SU-DHL-6 (cell line): ENCODE measurements at regions not wholly inside any gene's neighbourhood (a gene's known extent, or its start where the extent isn't known, plus 50 kb on each side); places are given as distances from the start of the nearest gene placed in this dataset.

ENCODE experiments used
- H2AFZ ChIP-seq: fragments of 200-600 bp; sonication (generic); 2 replicates; pipeline ENCODE4 v1.6.1; 2014; ENCODE audit warnings: low read depth, mild to moderate bottlenecking, moderate library complexity, mixed read lengths, antibody characterized with exemption, low read length; ENCODE audit not compliant: severe bottlenecking
- H3F3A ChIP-seq: fragments of 200-600 bp; shearing (Covaris generic); 2 replicates; pipeline ENCODE4 v1.6.0; 2016; ENCODE audit warnings: antibody characterized with exemption, mild to moderate bottlenecking; ENCODE audit not compliant: insufficient read depth
- H3K27ac ChIP-seq: fragments of 200-600 bp; sonication (generic); 2 replicates; pipeline ENCODE4 v1.5.1; 2016; ENCODE audit warnings: low read depth, mild to moderate bottlenecking, low read length, moderate library complexity, mixed read lengths
- H3K27me3 ChIP-seq: fragments of 200-600 bp; sonication (generic), shearing (Covaris generic); 2 replicates; pipeline ENCODE4 v1.6.0; 2014; ENCODE audit warnings: mild to moderate bottlenecking, low read length
- H3K36me3 ChIP-seq: fragments of 200-600 bp; sonication (generic); 2 replicates; pipeline ENCODE4 v1.6.1; 2014; ENCODE audit warnings: mild to moderate bottlenecking, low read length, mixed read lengths
- H3K4me2 ChIP-seq: fragments of 300-600, 200-600 bp; shearing (Covaris generic), sonication (generic); 2 replicates; pipeline ENCODE4 v1.6.0; 2014; ENCODE audit warnings: low read length, low read depth, mild to moderate bottlenecking; ENCODE audit not compliant: poor library complexity, severe bottlenecking
- H3K4me3 ChIP-seq: fragments of 200-600 bp; sonication (generic); 2 replicates; pipeline ENCODE4 v1.5.1; 2014; ENCODE audit warnings: antibody characterized with exemption, low read length, mild to moderate bottlenecking, mixed read lengths; ENCODE audit not compliant: insufficient read depth, poor library complexity, severe bottlenecking
- H3K79me2 ChIP-seq: fragments of 200-600 bp; sonication (generic); 2 replicates; pipeline ENCODE4 v1.6.1; 2014; ENCODE audit warnings: mild to moderate bottlenecking, low read length, moderate library complexity; ENCODE audit not compliant: insufficient read depth
- H3K9ac ChIP-seq: fragments of 200-600 bp; sonication (generic); 2 replicates; pipeline ENCODE4 v1.7.0; 2014; ENCODE audit warnings: mild to moderate bottlenecking, low read length
- H3K9me2 ChIP-seq: fragments of 200-600 bp; sonication (generic); replicated peaks from 2 replicates; pipeline ENCODE4 v1.6.1; 2014; ENCODE audit warnings: low read length; ENCODE audit not compliant: insufficient read depth
- H3K9me3 ChIP-seq: fragments of 200-600 bp; sonication (generic); 2 replicates; pipeline ENCODE4 v1.6.1; 2014; ENCODE audit warnings: low read length, mixed read lengths; ENCODE audit not compliant: insufficient read depth
- H4K20me1 ChIP-seq: fragments of 200-600 bp; sonication (generic); 2 replicates; pipeline ENCODE4 v1.6.1; 2014; ENCODE audit warnings: low read depth, mild to moderate bottlenecking, antibody characterized with exemption, low read length, moderate library complexity, mixed read lengths
- CTCF ChIP-seq: fragments of 200-600 bp; sonication (generic); IDR thresholded peaks from one replicate; pipeline ENCODE4 v1.5.1; 2017; ENCODE audit warnings: antibody characterized with exemption, mild to moderate bottlenecking, low read length, moderate library complexity; ENCODE audit not compliant: insufficient read depth, poor library complexity, severe bottlenecking
- EZH2phosphoT487 ChIP-seq: fragments of 200-600 bp; sonication (generic), shearing (Covaris generic); conservative IDR thresholded peaks from 2 replicates; pipeline ENCODE4 v1.6.1; 2018; ENCODE audit warnings: mild to moderate bottlenecking, antibody characterized with exemption, low read length, moderate library complexity, mixed read lengths

DNA sequence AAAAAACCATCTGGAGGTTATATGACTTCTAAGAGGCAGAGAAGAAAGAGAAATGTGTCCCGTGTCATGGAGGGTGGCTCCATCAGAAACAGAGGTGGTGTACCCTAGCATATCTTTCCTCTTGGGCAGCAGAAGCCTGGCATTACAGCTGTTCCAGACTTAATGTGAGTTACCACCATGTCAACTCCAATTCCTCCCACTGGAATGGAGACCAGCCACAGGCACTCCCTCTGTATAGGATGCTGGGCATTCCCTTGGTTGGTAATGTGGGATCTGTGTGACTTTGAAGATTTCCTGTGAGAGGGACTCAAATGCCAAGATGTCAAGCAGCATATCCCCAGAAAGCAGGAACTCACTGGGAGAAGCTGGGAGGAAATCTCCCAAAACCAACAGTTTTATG lies 77.1 kb upstream of the COG2 start:
- H4K20me1 ChIP-seq: no peaks in the 10 kb centered on the region
- no peaks in the 10 kb centered on the region for H3K79me2 ChIP-seq
- H3K9ac ChIP-seq: no peak overlapping the region
- no peaks in the 10 kb centered on the region for H3F3A ChIP-seq
- H2AFZ ChIP-seq: no peak overlapping the region
- H3K4me3 ChIP-seq: no peak overlapping the region
- no peak overlapping the region for H3K4me2 ChIP-seq
- H3K36me3 ChIP-seq: no peaks in the 10 kb centered on the region
- no peaks in the 10 kb centered on the region for H3K9me3 ChIP-seq
- no peak overlapping the region for H3K27ac ChIP-seq
- H3K9me2 ChIP-seq: no peaks in the 10 kb centered on the region
- no peaks in the 10 kb centered on the region for H3K27me3 ChIP-seq
- no peak for TF ChIP-seq EZH2phosphoT487
- no peak for TF ChIP-seq CTCF

DNA sequence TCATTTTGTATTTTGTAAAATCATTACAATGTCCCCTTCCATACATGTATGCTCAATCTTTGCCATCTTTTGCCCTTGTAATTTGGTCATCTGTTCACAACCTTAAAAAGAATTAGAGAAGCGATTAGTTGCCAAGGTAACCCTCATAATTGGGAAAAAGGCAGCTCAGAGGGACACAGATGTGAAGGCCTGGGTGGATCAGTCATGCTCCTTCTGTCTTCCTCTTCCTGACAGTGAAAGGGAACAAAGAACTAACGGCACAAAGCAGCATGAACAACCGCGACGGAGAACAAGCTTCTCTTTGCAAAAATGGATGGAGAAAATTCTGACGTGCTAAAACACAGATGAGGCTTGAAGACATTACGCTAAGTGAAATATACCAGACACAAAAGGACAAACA lies 78.7 kb upstream of the COG2 start:
- Histone ChIP-seq H2AFZ (no peak overlapping the region), H3K79me2 (no peaks in the 10 kb centered on the region), H3K4me2 (no peak overlapping the region), H3K27me3 (no peaks in the 10 kb centered on the region), H3K9ac (no peak overlapping the region), H3K9me2 (no peaks in the 10 kb centered on the region), H3K27ac (no peak overlapping the region), H3K4me3 (no peak overlapping the region), H3K36me3 (no peaks in the 10 kb centered on the region), H4K20me1 (no peaks in the 10 kb centered on the region), H3F3A (no peaks in the 10 kb centered on the region), H3K9me3 (no peaks in the 10 kb centered on the region)
- TF ChIP-seq CTCF (no peak), EZH2phosphoT487 (no peak)

GRCh38 chr1:230561570-230561969 lies 80.7 kb upstream of the COG2 start:
- Histone ChIP-seq H3K79me2 (no peaks in the 10 kb centered on the region), H3K9ac (no peak overlapping the region)
- no peak for TF ChIP-seq EZH2phosphoT487

GRCh38 chr1:230558324-230558723 lies 84.0 kb upstream of the COG2 start:
- H3K9me2 ChIP-seq: no peaks in the 10 kb centered on the region
- no peaks in the 10 kb centered on the region for H3K9me3 ChIP-seq
- H4K20me1 ChIP-seq: no peaks in the 10 kb centered on the region
- TF ChIP-seq CTCF (no peak), EZH2phosphoT487 (no peak)
- no peaks in the 10 kb centered on the region for H3F3A ChIP-seq
- H3K79me2 ChIP-seq: no peaks in the 10 kb centered on the region
- no peaks in the 10 kb centered on the region for H3K27me3 ChIP-seq
- H2AFZ ChIP-seq: no peak overlapping the region
- H3K27ac ChIP-seq: no peak overlapping the region
- H3K4me2 ChIP-seq: no peak overlapping the region
- no peak overlapping the region for H3K4me3 ChIP-seq
- H3K36me3 ChIP-seq: no peaks in the 10 kb centered on the region
- no peak overlapping the region for H3K9ac ChIP-seq

More at GRCh38 chr1:230561570-230561969, 80.7 kb upstream of the COG2 start:
- no peak overlapping the region for H3K4me2 ChIP-seq
- no peaks in the 10 kb centered on the region for H3K9me3 ChIP-seq
- no peak overlapping the region for H3K4me3 ChIP-seq
- H2AFZ ChIP-seq: no peak overlapping the region
- H3K36me3 ChIP-seq: no peaks in the 10 kb centered on the region
- H4K20me1 ChIP-seq: no peaks in the 10 kb centered on the region
- H3F3A ChIP-seq: no peaks in the 10 kb centered on the region
- H3K27me3 ChIP-seq: no peaks in the 10 kb centered on the region
- H3K9me2 ChIP-seq: no peaks in the 10 kb centered on the region
- H3K27ac ChIP-seq: no peak overlapping the region
